D721Med (cell line): ENCODE measurements at regions not wholly inside any gene's neighbourhood (a gene's known extent, or its start where the extent isn't known, plus 50 kb on each side); places are given as distances from the start of the nearest gene placed in this dataset.

Experiments used
- DNase-seq: peaks from one replicate; pipeline ENCODE4 v3.0.0; 2011; ENCODE audit warnings: low spot score; ENCODE audit not compliant: insufficient read length
- FAIRE-seq: peaks from 2 replicates; lab custom pipeline; 2011; peaks lifted over from hg19 to GRCh38; lab: Jason Lieb, UNC
- CTCF ChIP-seq: IDR thresholded peaks from 2 replicates; pipeline ENCODE4 v1.5.1; 2012; ENCODE audit warnings: mild to moderate bottlenecking, control low read depth; ENCODE audit not compliant: insufficient read depth; ENCODE audit errors: missing control alignments

GRCh38 chr2:76672798-76673197 lies 849.4 kb downstream of the LRRTM4 start:
- DNase-seq (no peak), FAIRE-seq (no peak)
- no peak for TF ChIP-seq CTCF

GRCh38 chr2:76669966-76670465 lies 852.2 kb downstream of the LRRTM4 start:
- DNase-seq = no peak
- TF ChIP-seq CTCF = no peak
- no peak for FAIRE-seq

- DNase-seq (no peak), FAIRE-seq (no peak)
- TF ChIP-seq CTCF = no peak
Observed at GRCh38 chr2:76668279-76668678, 853.9 kb downstream of the LRRTM4 start.

GRCh38 chr2:76667821-76668271 lies 854.3 kb downstream of the LRRTM4 start:
- no peak for FAIRE-seq
- no peak for TF ChIP-seq CTCF
- DNase-seq = no peak

- no peak for TF ChIP-seq CTCF
- DNase-seq (no peak), FAIRE-seq (no peak)
Observed at GRCh38 chr2:76642129-76642528, 880.0 kb downstream of the LRRTM4 start.

- TF ChIP-seq CTCF = no peak
- FAIRE-seq (no peak), DNase-seq (no peak)
Observed at GRCh38 chr2:76641506-76641905, 880.7 kb downstream of the LRRTM4 start.

GRCh38 chr2:76640905-76641304 lies 881.3 kb downstream of the LRRTM4 start:
- no peak for TF ChIP-seq CTCF
- DNase-seq = no peak
- FAIRE-seq = no peak
